GM23338 (cell line): ENCODE measurements at regions not wholly inside any gene's neighbourhood (a gene's known extent, or its start where the extent isn't known, plus 50 kb on each side); places are given as distances from the start of the nearest gene placed in this dataset.

Source experiments
- ATAC-seq: fragments of 200-7000 bp; cut with Tn5 transposase; 3 replicates; pipeline ENCODE4 v1.9.1; 2020
- DNase-seq: peaks from one replicate; pipeline ENCODE4 v3.0.0-alpha.2; 2015; ENCODE audit warnings: low spot score
- H2AFZ ChIP-seq: fragments of 200-600 bp; sonication (generic); 2 replicates; pipeline ENCODE4 v1.8.0; 2016; ENCODE audit warnings: antibody characterized with exemption, mild to moderate bottlenecking, moderate library complexity
- H3F3A ChIP-seq: fragments of 200-600 bp; sonication (generic); replicated peaks from 2 replicates; pipeline ENCODE4 v1.8.0; 2017; ENCODE audit warnings: antibody characterized with exemption, mixed run types, low read depth
- H3K27ac ChIP-seq: fragments of 200-600 bp; sonication (generic); 2 replicates; pipeline ENCODE4 v1.6.1; 2016; ENCODE audit warnings: low read depth
- H3K27me3 ChIP-seq: fragments of 200-600 bp; sonication (generic); 2 replicates; pipeline ENCODE4 v1.8.0; 2016; ENCODE audit warnings: mild to moderate bottlenecking, mixed run types, moderate library complexity; ENCODE audit not compliant: insufficient read depth
- H3K36me3 ChIP-seq: fragments of 200-600 bp; sonication (generic); 2 replicates; pipeline ENCODE4 v1.8.0; 2016; ENCODE audit warnings: mild to moderate bottlenecking; ENCODE audit not compliant: insufficient read depth
- H3K4me1 ChIP-seq: fragments of 200-600 bp; sonication (generic); 2 replicates; pipeline ENCODE4 v1.8.0; 2016; ENCODE audit warnings: mild to moderate bottlenecking, moderate library complexity; ENCODE audit not compliant: insufficient read depth
- H3K4me2 ChIP-seq: fragments of 200-600 bp; sonication (generic); 2 replicates; pipeline ENCODE4 v1.7.1; 2017; ENCODE audit warnings: mixed run types
- H3K4me3 ChIP-seq: fragments of 200-600 bp; sonication (generic); 2 replicates; pipeline ENCODE4 v1.6.1; 2016; ENCODE audit warnings: mixed run types
- H3K79me2 ChIP-seq: fragments of 200-600 bp; sonication (generic); replicated peaks from 2 replicates; pipeline ENCODE4 v1.8.0; 2017; ENCODE audit warnings: mild to moderate bottlenecking; ENCODE audit not compliant: insufficient read depth
- H3K9me2 ChIP-seq: fragments of 200-600 bp; sonication (generic); 2 replicates; pipeline ENCODE4 v1.8.0; 2017; ENCODE audit not compliant: insufficient read depth
- H4K20me1 ChIP-seq: fragments of 200-600 bp; sonication (generic); replicated peaks from 2 replicates; pipeline ENCODE4 v1.8.0; 2017; ENCODE audit warnings: mild to moderate bottlenecking; ENCODE audit not compliant: insufficient read depth
- H3K27ac Mint-ChIP-seq: 2 replicates; pipeline ENCODE4 v1.8.0; 2020; ENCODE audit warnings: inconsistent platforms, mild to moderate bottlenecking, moderate library complexity, mixed read lengths
- H3K27me3 Mint-ChIP-seq: 3 replicates; pipeline ENCODE4 v1.8.0; 2022; ENCODE audit warnings: low read depth, mild to moderate bottlenecking, moderate library complexity, mixed read lengths, inconsistent platforms; ENCODE audit not compliant: insufficient read depth, poor library complexity
- H3K36me3 Mint-ChIP-seq: 3 replicates; pipeline ENCODE4 v1.8.0; 2021; ENCODE audit warnings: low read depth, mild to moderate bottlenecking, inconsistent platforms, moderate library complexity, mixed read lengths
- H3K4me1 Mint-ChIP-seq: 3 replicates; pipeline ENCODE4 v1.8.0; 2020; ENCODE audit warnings: mild to moderate bottlenecking, inconsistent platforms, mixed read lengths
- H3K4me3 Mint-ChIP-seq: 3 replicates; pipeline ENCODE4 v1.8.0; 2021; ENCODE audit warnings: moderate library complexity, mild to moderate bottlenecking, inconsistent platforms, mixed read lengths
- H3K9me3 Mint-ChIP-seq: 3 replicates; pipeline ENCODE4 v1.8.0; 2020; ENCODE audit warnings: moderate library complexity, mild to moderate bottlenecking, inconsistent platforms, mixed read lengths
- CREB1 ChIP-seq: fragments of 250-450 bp; sonication (Bioruptor Pico); IDR thresholded peaks from 2 replicates; pipeline ENCODE4 v1.5.0; 2020; ENCODE audit warnings: low read depth, mild to moderate bottlenecking, moderate library complexity
- CTCF ChIP-seq, 2 experiments: fragments of 200-600 bp in 1 of 2; sonication (generic) in 1 of 2; conservative IDR thresholded peaks; 2 replicates each; pipeline versions ENCODE4 v1.5.1 to v1.6.1; 2016 to 2017; ENCODE audit warnings: antibody characterized with exemption in 2 of 2, low read depth in 2 of 2, mild to moderate bottlenecking in 2 of 2, moderate library complexity in 1 of 2
- ETS1 ChIP-seq: IDR thresholded peaks from 2 replicates; pipeline ENCODE4 v1.6.1; 2016; ENCODE audit warnings: antibody characterized with exemption
- EZH2 ChIP-seq: fragments of 200-600 bp; sonication (generic); IDR thresholded peaks from one replicate; pipeline ENCODE4 v1.8.0; 2017; ENCODE audit warnings: antibody characterized with exemption, mild to moderate bottlenecking, low read depth; ENCODE audit not compliant: unreplicated experiment
- EZH2phosphoT487 ChIP-seq: fragments of 200-600 bp; sonication (generic); IDR thresholded peaks from one replicate; pipeline ENCODE4 v1.8.1; 2018; ENCODE audit warnings: antibody characterized with exemption; ENCODE audit not compliant: unreplicated experiment
- JUNB ChIP-seq: IDR thresholded peaks from one replicate; pipeline ENCODE4 v1.6.1; 2016; ENCODE audit warnings: antibody characterized with exemption; ENCODE audit not compliant: unreplicated experiment
- NANOG ChIP-seq: IDR thresholded peaks from 2 replicates; pipeline ENCODE4 v1.6.1; 2016; ENCODE audit warnings: antibody characterized with exemption, borderline replicate concordance
- POLR2AphosphoS5 ChIP-seq: IDR thresholded peaks from 2 replicates; pipeline ENCODE4 v1.6.1; 2016; ENCODE audit warnings: antibody characterized with exemption, low read depth
- STAT1 ChIP-seq: IDR thresholded peaks from one replicate; pipeline ENCODE4 v1.6.1; 2016; ENCODE audit warnings: antibody characterized with exemption; ENCODE audit not compliant: unreplicated experiment
- ZNF114 ChIP-seq: fragments of 250-450 bp; sonication (Bioruptor Pico); IDR thresholded peaks from 2 replicates; pipeline ENCODE4 v1.5.0; 2020; ENCODE audit warnings: mild to moderate bottlenecking, moderate library complexity
- ZNF331 ChIP-seq: fragments of 250-450 bp; sonication (Bioruptor Pico); IDR thresholded peaks from 2 replicates; pipeline ENCODE4 v1.5.0; 2020; ENCODE audit warnings: low read depth, mild to moderate bottlenecking, moderate library complexity
- TF ChIP-seq, protein P1 (sequence below): IDR thresholded peaks from one replicate; pipeline ENCODE4 v1.6.1; 2018; ENCODE audit warnings: antibody characterized with exemption; ENCODE audit not compliant: unreplicated experiment
- TF ChIP-seq, protein P2 (sequence below): fragments of 250-450 bp; sonication (Bioruptor Pico); IDR thresholded peaks from 2 replicates; pipeline ENCODE4 v1.5.0; 2020; ENCODE audit warnings: mild to moderate bottlenecking, moderate library complexity

DNA sequence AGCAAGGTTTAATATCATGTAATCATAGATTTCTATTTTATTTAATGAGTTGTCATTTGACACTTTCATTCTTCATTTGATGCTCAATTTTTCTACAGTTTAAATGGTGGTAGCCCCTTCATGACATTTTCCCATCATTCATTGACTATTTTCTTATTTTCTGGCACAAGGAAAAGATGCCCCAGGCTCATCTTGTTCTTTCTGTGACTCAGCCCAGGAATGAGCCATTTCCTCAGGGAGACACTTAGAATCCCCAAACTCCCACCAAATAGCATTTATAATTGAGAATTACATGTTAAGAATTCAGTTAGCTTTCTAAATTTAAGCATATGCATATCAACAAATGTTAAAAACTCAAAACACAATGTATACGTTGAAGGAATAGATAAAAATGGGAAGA is 222.3 kb downstream of the KIF20B start:
- H3K4me1 ChIP-seq: no peaks in the 10 kb centered on the region
- H3K27me3 Mint-ChIP-seq: no peaks in the 10 kb centered on the region
- DNase-seq (no peak), ATAC-seq (no peak)
- H3F3A ChIP-seq: no peaks in the 10 kb centered on the region
- H2AFZ ChIP-seq: no peak overlapping the region
- H3K27ac ChIP-seq: no peak overlapping the region
- no peak overlapping the region for H3K4me3 ChIP-seq
- no peaks in the 10 kb centered on the region for H3K36me3 ChIP-seq
- no peaks in the 10 kb centered on the region for H3K79me2 ChIP-seq
- no peak overlapping the region for H3K4me2 ChIP-seq
- H4K20me1 ChIP-seq: no peaks in the 10 kb centered on the region
- H3K27me3 ChIP-seq: no peaks in the 10 kb centered on the region
- no peaks in the 10 kb centered on the region for H3K36me3 Mint-ChIP-seq
- TF ChIP-seq EZH2phosphoT487: no peak
- no peak for TF ChIP-seq ETS1
- no peak for TF ChIP-seq NANOG
- TF ChIP-seq ZNF114 (CRISPR knock-in tag): no peak
- no peak for TF ChIP-seq CTCF (conservative IDR thresholded peaks at IDR 0.05; ENCODE audit: low read depth in 2 of 2)
- no peak for TF ChIP-seq JUNB
- no peak for TF ChIP-seq ZNF331
- TF ChIP-seq, protein P1, sequence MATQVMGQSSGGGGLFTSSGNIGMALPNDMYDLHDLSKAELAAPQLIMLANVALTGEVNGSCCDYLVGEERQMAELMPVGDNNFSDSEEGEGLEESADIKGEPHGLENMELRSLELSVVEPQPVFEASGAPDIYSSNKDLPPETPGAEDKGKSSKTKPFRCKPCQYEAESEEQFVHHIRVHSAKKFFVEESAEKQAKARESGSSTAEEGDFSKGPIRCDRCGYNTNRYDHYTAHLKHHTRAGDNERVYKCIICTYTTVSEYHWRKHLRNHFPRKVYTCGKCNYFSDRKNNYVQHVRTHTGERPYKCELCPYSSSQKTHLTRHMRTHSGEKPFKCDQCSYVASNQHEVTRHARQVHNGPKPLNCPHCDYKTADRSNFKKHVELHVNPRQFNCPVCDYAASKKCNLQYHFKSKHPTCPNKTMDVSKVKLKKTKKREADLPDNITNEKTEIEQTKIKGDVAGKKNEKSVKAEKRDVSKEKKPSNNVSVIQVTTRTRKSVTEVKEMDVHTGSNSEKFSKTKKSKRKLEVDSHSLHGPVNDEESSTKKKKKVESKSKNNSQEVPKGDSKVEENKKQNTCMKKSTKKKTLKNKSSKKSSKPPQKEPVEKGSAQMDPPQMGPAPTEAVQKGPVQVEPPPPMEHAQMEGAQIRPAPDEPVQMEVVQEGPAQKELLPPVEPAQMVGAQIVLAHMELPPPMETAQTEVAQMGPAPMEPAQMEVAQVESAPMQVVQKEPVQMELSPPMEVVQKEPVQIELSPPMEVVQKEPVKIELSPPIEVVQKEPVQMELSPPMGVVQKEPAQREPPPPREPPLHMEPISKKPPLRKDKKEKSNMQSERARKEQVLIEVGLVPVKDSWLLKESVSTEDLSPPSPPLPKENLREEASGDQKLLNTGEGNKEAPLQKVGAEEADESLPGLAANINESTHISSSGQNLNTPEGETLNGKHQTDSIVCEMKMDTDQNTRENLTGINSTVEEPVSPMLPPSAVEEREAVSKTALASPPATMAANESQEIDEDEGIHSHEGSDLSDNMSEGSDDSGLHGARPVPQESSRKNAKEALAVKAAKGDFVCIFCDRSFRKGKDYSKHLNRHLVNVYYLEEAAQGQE: no peak
- no peak for TF ChIP-seq POLR2AphosphoS5
- TF ChIP-seq, protein P2, sequence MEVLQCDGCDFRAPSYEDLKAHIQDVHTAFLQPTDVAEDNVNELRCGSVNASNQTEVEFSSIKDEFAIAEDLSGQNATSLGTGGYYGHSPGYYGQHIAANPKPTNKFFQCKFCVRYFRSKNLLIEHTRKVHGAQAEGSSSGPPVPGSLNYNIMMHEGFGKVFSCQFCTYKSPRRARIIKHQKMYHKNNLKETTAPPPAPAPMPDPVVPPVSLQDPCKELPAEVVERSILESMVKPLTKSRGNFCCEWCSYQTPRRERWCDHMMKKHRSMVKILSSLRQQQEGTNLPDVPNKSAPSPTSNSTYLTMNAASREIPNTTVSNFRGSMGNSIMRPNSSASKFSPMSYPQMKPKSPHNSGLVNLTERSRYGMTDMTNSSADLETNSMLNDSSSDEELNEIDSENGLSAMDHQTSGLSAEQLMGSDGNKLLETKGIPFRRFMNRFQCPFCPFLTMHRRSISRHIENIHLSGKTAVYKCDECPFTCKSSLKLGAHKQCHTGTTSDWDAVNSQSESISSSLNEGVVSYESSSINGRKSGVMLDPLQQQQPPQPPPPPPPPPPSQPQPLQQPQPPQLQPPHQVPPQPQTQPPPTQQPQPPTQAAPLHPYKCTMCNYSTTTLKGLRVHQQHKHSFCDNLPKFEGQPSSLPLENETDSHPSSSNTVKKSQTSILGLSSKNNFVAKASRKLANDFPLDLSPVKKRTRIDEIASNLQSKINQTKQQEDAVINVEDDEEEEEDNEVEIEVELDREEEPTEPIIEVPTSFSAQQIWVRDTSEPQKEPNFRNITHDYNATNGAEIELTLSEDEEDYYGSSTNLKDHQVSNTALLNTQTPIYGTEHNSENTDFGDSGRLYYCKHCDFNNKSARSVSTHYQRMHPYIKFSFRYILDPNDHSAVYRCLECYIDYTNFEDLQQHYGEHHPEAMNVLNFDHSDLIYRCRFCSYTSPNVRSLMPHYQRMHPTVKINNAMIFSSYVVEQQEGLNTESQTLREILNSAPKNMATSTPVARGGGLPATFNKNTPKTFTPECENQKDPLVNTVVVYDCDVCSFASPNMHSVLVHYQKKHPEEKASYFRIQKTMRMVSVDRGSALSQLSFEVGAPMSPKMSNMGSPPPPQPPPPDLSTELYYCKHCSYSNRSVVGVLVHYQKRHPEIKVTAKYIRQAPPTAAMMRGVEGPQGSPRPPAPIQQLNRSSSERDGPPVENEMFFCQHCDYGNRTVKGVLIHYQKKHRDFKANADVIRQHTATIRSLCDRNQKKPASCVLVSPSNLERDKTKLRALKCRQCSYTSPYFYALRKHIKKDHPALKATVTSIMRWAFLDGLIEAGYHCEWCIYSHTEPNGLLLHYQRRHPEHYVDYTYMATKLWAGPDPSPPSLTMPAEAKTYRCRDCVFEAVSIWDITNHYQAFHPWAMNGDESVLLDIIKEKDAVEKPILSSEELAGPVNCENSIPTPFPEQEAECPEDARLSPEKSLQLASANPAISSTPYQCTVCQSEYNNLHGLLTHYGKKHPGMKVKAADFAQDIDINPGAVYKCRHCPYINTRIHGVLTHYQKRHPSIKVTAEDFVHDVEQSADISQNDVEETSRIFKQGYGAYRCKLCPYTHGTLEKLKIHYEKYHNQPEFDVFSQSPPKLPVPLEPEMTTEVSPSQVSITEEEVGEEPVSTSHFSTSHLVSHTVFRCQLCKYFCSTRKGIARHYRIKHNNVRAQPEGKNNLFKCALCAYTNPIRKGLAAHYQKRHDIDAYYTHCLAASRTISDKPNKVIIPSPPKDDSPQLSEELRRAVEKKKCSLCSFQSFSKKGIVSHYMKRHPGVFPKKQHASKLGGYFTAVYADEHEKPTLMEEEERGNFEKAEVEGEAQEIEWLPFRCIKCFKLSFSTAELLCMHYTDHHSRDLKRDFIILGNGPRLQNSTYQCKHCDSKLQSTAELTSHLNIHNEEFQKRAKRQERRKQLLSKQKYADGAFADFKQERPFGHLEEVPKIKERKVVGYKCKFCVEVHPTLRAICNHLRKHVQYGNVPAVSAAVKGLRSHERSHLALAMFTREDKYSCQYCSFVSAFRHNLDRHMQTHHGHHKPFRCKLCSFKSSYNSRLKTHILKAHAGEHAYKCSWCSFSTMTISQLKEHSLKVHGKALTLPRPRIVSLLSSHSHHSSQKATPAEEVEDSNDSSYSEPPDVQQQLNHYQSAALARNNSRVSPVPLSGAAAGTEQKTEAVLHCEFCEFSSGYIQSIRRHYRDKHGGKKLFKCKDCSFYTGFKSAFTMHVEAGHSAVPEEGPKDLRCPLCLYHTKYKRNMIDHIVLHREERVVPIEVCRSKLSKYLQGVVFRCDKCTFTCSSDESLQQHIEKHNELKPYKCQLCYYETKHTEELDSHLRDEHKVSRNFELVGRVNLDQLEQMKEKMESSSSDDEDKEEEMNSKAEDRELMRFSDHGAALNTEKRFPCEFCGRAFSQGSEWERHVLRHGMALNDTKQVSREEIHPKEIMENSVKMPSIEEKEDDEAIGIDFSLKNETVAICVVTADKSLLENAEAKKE (CRISPR knock-in tag): no peak
- no peak for TF ChIP-seq CREB1
- TF ChIP-seq EZH2: no peak
- TF ChIP-seq STAT1: no peak
- no peaks in the 10 kb centered on the region; the same call in 2 of the 3 replicates for H3K9me3 Mint-ChIP-seq
- H3K9me2 ChIP-seq: no peaks in the 10 kb centered on the region; the same call in 1 of the 2 replicates
- H3K4me1 Mint-ChIP-seq: no peaks in the 10 kb centered on the region
- no peak overlapping the region for H3K27ac Mint-ChIP-seq
- no peak overlapping the region for H3K4me3 Mint-ChIP-seq
